OCI-LY1 (cell line): ENCODE measurements at regions not wholly inside any gene's neighbourhood (a gene's known extent, or its start where the extent isn't known, plus 50 kb on each side); places are given as distances from the start of the nearest gene placed in this dataset.

Experiments
- CTCF ChIP-seq: fragments of 200-600 bp; sonication (generic), shearing (Covaris generic); IDR thresholded peaks from 2 replicates; pipeline ENCODE4 v1.5.1; 2017; ENCODE audit warnings: mild to moderate bottlenecking, antibody characterized with exemption, low read length, moderate library complexity, mixed read lengths
- EZH2 ChIP-seq: fragments of 200-600 bp; sonication (generic), shearing (Covaris generic); IDR thresholded peaks from 2 replicates; pipeline ENCODE4 v1.8.0; 2017; ENCODE audit warnings: borderline replicate concordance, mixed run types, mild to moderate bottlenecking, antibody characterized with exemption, low read length, moderate library complexity, mixed read lengths

GRCh38 chr1:5200006-5200405, 545.6 kb downstream of the AJAP1 start:
- TF ChIP-seq CTCF (no peak), EZH2 (no peak)
